Inflammatory macrophage treated with lipopolysaccharide for 4 hours (primary cell): ENCODE measurements at regions not wholly inside any gene's neighbourhood (a gene's known extent, or its start where the extent isn't known, plus 50 kb on each side); places are given as distances from the start of the nearest gene placed in this dataset.
A peak's percentile ranks its signal among the peaks of the same experiment; 100 is the strongest.
"Not testable (repeated sequence)": the region's sequence is repeated elsewhere in the genome, so short reads cannot be mapped to it uniquely, and the experiment has no call there.

Source experiments
- DNase-seq: peaks from one replicate; pipeline ENCODE4 v3.0.0-alpha.2; 2020

DNA sequence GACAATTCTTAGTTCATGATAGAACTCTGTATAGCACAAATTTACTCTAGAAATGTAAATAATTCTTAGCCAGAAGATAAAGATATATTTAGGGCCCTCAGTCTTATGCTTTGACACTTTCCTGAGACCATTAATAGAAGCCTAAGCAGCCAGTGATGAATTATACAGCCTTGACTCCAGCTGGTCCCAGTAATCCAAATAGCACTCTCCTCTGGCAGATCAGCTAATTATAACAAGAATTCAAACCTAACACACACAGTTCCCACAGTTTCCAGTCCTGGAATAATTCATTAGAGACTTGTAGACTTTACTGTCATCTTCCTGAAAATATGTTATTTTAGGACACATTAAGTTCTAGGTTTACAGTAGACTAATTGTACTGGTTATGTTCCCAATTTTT, 50.4 kb downstream of the SHOC1 start:
- DNase-seq, result no peak

DNA sequence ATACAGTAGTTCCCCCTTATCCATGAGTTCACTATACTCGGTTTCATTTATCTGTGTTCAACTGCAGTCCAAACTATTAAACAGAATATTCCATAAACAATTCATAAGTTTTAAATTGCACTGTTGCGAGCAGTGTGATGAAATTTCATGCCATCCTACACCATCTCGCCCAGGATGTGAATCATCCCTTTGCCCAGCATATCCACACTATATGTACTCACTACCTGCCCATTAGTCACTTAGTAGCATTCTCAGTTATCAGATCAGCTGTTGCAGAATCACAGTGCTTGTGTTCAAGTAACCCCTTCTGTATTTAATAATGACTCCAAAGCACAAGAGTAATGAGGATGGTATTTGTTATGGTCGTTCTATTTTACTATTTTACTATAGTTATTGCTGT, 51.5 kb downstream of the SHOC1 start:
- peak; percentile 48 for DNase-seq

GRCh38 chr9:111740739-111741138, 54.0 kb downstream of the SHOC1 start:
- no peak for DNase-seq

- no peak for DNase-seq
These were observed 58.0 kb downstream of the SHOC1 start for GRCh38 chr9:111736714-111737113.

- not testable (repeated sequence) for DNase-seq
These were observed 59.4 kb downstream of the SHOC1 start for GRCh38 chr9:111735344-111735743.

- DNase-seq, result no peak
These were observed 62.8 kb downstream of the SHOC1 start for GRCh38 chr9:111731928-111732327.

- DNase-seq, result no peak
These were observed 63.7 kb downstream of the SHOC1 start for GRCh38 chr9:111730937-111731567.

DNA sequence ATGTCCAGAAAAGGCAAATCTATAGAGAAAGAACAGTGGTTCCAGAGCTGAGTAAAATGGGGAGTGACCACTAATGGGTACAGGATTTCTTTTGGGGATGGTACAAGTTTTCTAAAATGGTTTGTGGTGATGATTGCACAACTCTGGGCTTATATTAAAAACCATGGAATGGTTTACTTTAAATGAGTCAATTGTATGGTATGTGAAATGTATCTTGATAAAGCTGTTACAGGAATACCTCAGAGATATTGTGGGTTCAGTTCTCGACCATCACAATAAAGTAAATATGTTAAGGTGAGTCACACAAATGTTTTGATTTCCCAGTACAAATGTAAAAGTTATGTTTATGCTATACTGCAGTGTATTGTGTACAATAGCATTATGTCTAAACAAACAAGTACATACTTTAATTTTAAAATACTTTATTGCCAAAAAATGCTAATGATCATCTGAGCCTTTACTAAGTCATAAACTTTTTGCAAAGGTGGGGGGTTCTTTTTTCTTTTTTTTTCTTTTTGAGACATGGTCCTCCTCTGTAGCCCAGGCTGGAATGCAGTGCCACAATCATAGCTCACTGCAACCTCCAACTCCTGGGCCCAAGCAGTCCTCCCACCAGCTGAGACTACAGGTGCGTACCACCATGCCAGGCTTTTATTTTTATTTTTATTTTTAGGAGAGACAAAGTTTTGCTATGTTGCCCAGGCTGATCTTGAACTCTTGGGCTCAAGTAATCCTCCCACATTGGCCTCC, 65.9 kb downstream of the SHOC1 start:
- DNase-seq, result no peak

GRCh38 chr9:111728143-111728542, 66.6 kb downstream of the SHOC1 start:
- no peak for DNase-seq

GRCh38 chr9:111726949-111727348, 65.5 kb downstream of the GNG10 start:
- no peak for DNase-seq

DNA sequence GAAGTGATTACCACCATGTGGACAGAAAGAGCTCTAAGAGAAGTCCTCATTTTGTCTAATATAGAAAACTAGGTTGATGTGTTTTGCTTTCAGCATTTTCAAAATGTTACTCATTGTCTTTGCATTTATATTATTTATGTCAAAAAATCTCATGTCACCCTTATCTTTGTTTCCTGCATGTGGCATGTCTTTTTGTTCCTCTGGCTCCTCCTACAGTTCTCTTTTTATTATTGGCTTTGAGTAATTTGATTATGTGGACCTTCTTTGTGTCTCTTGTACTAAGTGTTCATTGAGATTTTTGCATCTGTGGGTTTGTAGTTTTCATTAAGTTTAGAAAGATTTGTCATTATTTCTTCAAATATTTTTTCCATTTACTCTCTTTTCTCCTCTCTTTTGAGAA, 58.8 kb downstream of the GNG10 start:
- no peak for DNase-seq
